Lung (tissue), 11 donors: ENCODE measurements at regions not wholly inside any gene's neighbourhood (a gene's known extent, or its start where the extent isn't known, plus 50 kb on each side); places are given as distances from the start of the nearest gene placed in this dataset.

Source experiments
- ATAC-seq: fragments of 200-7000 bp; cut with Tn5 transposase; one replicate; pipeline ENCODE4 v1.9.1; 2020; ENCODE audit warnings: moderate number of reproducible peaks; ENCODE audit not compliant: insufficient read depth, low FRiP score
- DNase-seq, 3 donors: peaks; one replicate each; pipeline ENCODE4 v3.0.0-alpha.2; 2013 to 2017
- H3K27ac ChIP-seq, 2 donors: one replicate each; pipeline ENCODE4 v1.5.1; 2013; ENCODE audit warnings: mild to moderate bottlenecking in 2 of 2, moderate library complexity in 2 of 2, control low read depth in 1 of 2, inconsistent platforms in 1 of 2, low read depth in 1 of 2, low read length in 1 of 2
- H3K27me3 ChIP-seq, 3 donors: one replicate each; pipeline ENCODE4 v1.5.1; 2013; ENCODE audit warnings: low read length in 2 of 3; ENCODE audit not compliant: control insufficient read depth in 3 of 3, insufficient read depth in 3 of 3
- H3K36me3 ChIP-seq, 4 donors: one replicate each; pipeline ENCODE4 v1.5.1; 2013; ENCODE audit warnings: low read length in 4 of 4, mild to moderate bottlenecking in 1 of 4, moderate library complexity in 1 of 4; ENCODE audit not compliant: control insufficient read depth in 4 of 4, insufficient read depth in 4 of 4
- H3K4me1 ChIP-seq, 5 donors: one replicate each; pipeline ENCODE4 v1.5.1; 2013; ENCODE audit warnings: low read length in 5 of 5, mild to moderate bottlenecking in 2 of 5, moderate library complexity in 1 of 5; ENCODE audit not compliant: control insufficient read depth in 5 of 5, insufficient read depth in 5 of 5
- H3K4me3 ChIP-seq: one replicate; pipeline ENCODE4 v1.5.1; 2013; ENCODE audit warnings: mild to moderate bottlenecking, control low read depth, moderate library complexity
- H3K9ac ChIP-seq, 2 donors: one replicate each; pipeline ENCODE4 v1.5.1; 2013; ENCODE audit warnings: low read length in 2 of 2, control low read depth in 1 of 2; ENCODE audit not compliant: insufficient read depth in 1 of 2
- H3K9me3 ChIP-seq, 4 donors: one replicate each; pipeline ENCODE4 v1.5.1; 2013; ENCODE audit warnings: low read length in 3 of 4, mild to moderate bottlenecking in 1 of 4, moderate library complexity in 1 of 4; ENCODE audit not compliant: control insufficient read depth in 4 of 4, insufficient read depth in 3 of 4
- WGBS, 2 donors: extraction: QIAGEN DNeasy Blood & Tissue Kit; methylation state at CpG; one replicate each; pipeline ENCODE4 v1.1.7; 2013; 5-methylcytosine and 5-hydroxymethylcytosine counted together
- TF ChIP-seq, protein P1 (sequence below): IDR thresholded peaks from 2 replicates; pipeline ENCODE4 v1.5.1; 2012; ENCODE audit warnings: mild to moderate bottlenecking; ENCODE audit errors: control extremely low read depth, extremely low read depth
- donor health status: control.
- donor health status: control.
- donor health status: Bipolar disorder and iron deficiency.
- donor health status: healthy.
- donor health status: DM: yes; HTN: yes; CAD: no.

DNA sequence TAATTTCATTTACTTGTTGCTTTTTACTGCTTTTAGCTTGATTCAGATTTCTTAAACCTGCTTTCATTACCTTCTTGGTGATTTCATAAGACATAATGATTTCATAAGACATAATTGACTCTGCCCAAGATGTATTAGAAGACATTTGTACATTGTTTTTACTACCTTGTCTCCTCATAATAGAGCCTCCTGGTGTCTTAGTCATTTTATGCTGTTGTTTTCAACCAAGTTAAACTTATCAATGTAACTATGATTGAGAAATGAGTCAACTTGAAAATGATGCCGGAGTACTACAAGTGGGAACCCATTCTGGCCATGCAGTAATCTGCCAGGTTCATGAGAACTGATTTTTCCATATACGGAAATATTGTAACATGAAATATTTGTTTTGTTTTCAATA, 573.6 kb downstream of the MMUT start:
- no peak for DNase-seq
- H3K9ac ChIP-seq = no peak overlapping the region
- H3K36me3 ChIP-seq = no peaks in the 10 kb centered on the region
- H3K4me1 ChIP-seq = no peaks in the 10 kb centered on the region
- no peak for ATAC-seq
- 72 to 93% methylated on average over 2 of the region's 2 CpGs for WGBS, 2 donors
- H3K27me3 ChIP-seq = no peaks in the 10 kb centered on the region
- TF ChIP-seq, protein P1, sequence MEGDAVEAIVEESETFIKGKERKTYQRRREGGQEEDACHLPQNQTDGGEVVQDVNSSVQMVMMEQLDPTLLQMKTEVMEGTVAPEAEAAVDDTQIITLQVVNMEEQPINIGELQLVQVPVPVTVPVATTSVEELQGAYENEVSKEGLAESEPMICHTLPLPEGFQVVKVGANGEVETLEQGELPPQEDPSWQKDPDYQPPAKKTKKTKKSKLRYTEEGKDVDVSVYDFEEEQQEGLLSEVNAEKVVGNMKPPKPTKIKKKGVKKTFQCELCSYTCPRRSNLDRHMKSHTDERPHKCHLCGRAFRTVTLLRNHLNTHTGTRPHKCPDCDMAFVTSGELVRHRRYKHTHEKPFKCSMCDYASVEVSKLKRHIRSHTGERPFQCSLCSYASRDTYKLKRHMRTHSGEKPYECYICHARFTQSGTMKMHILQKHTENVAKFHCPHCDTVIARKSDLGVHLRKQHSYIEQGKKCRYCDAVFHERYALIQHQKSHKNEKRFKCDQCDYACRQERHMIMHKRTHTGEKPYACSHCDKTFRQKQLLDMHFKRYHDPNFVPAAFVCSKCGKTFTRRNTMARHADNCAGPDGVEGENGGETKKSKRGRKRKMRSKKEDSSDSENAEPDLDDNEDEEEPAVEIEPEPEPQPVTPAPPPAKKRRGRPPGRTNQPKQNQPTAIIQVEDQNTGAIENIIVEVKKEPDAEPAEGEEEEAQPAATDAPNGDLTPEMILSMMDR = no peak
- H3K4me3 ChIP-seq = no peak overlapping the region
- H3K9me3 ChIP-seq = no peaks in the 10 kb centered on the region
- H3K27ac ChIP-seq = no peak overlapping the region

DNA sequence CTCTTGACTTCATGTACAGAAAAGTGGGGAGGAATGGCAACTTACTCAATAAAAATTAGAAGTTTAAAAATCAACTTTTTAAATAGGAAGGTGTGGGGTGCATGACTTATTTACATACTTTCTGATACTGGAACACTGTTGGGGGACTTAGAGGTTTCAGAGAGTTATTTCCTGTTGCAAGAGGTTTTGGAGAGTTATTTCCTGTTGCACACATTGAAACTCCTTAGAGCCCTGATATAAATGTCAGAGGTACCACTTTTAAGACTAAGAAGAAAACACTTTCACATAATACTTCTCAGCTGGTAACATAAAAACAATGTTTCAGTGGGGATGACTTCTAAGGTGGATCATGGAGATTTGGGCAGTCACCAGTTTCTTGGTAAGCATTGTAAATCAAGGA, 579.9 kb downstream of the MMUT start:
- DNase-seq = no peak
- Histone ChIP-seq H3K27ac (no peak overlapping the region), H3K27me3 (no peaks in the 10 kb centered on the region), H3K4me1 (no peaks in the 10 kb centered on the region), H3K9me3 (no peaks in the 10 kb centered on the region), H3K4me3 (no peak overlapping the region), H3K9ac (no peak overlapping the region), H3K36me3 (no peaks in the 10 kb centered on the region)
- ATAC-seq = no peak
- TF ChIP-seq, protein P1 = no peak

DNA sequence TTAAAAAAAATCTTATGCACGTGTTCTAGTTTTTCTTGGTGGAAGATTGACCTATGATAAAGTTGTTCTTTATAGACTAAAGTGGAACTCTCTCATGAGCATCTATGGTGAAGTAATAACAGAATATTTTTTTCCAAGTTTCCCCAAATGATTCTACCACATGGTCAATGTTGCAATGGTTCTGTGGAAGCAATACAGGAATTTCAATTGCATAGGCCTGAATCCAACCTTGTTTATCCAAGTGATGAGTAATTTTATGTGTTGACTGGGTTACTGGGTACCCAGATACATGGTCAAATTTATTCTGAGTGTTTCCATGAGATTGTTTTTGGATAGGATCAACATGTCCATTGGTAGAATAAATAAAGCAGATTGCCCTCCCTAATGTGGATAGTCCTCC, 581.5 kb downstream of the MMUT start:
- ATAC-seq = no peak
- Histone ChIP-seq H3K27me3 (no peaks in the 10 kb centered on the region), H3K27ac (no peak overlapping the region), H3K9me3 (no peaks in the 10 kb centered on the region), H3K4me3 (no peak overlapping the region), H3K36me3 (no peaks in the 10 kb centered on the region), H3K4me1 (no peaks in the 10 kb centered on the region), H3K9ac (no peak overlapping the region)
- TF ChIP-seq, protein P1 = no peak
- no peak for DNase-seq
- 76 to 78% methylated on average over 1 of the region's 1 CpG for WGBS, 2 donors

DNA sequence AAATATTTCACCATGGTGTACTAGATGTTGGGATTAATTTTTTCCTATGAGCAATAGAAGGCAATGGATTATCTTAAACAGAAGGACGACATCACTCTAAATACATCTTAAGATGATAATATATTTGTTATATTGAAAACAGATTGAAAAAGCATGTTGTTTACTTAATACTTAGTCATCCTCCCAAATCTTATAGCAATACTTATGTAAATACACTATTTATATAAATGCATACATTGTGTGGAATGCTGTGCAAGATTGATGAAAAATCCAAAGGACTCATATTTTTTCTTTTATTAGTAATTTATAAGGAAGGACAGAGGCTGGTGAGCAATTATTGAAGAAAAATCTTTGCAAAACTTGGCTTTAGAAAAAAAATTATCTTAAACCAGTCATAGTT, 593.5 kb downstream of the MMUT start:
- DNase-seq (no peak), ATAC-seq (no peak)
- WGBS, 2 donors = 87 to 92% methylated on average over 1 of the region's 1 CpG
- Histone ChIP-seq H3K9me3 (no peaks in the 10 kb centered on the region), H3K4me3 (no peak overlapping the region), H3K9ac (no peak overlapping the region), H3K27me3 (no peaks in the 10 kb centered on the region), H3K4me1 (no peaks in the 10 kb centered on the region), H3K27ac (no peak overlapping the region), H3K36me3 (no peaks in the 10 kb centered on the region)
- TF ChIP-seq, protein P1 = no peak
